Loucy (cell line): ENCODE measurements at regions not wholly inside any gene's neighbourhood (a gene's known extent, or its start where the extent isn't known, plus 50 kb on each side); places are given as distances from the start of the nearest gene placed in this dataset.
"Not testable (repeated sequence)": the region's sequence is repeated elsewhere in the genome, so short reads cannot be mapped to it uniquely, and the experiment has no call there.

ENCODE experiments used
- H2AFZ ChIP-seq: fragments of 200-600 bp; sonication (generic); 2 replicates; pipeline ENCODE4 v1.6.0; 2016; ENCODE audit warnings: antibody characterized with exemption, mild to moderate bottlenecking, low read length, moderate library complexity
- H3F3A ChIP-seq: fragments of 200-600 bp; 2 replicates; pipeline ENCODE4 v1.6.0; 2016; ENCODE audit warnings: antibody characterized with exemption, low read depth, mild to moderate bottlenecking
- H3K27me3 ChIP-seq: fragments of 200-600 bp; sonication (generic); 2 replicates; pipeline ENCODE4 v1.6.1; 2014; ENCODE audit warnings: low read length, mild to moderate bottlenecking; ENCODE audit not compliant: insufficient read depth, poor library complexity, severe bottlenecking
- H3K36me3 ChIP-seq: fragments of 200-600 bp; sonication (generic); 2 replicates; pipeline ENCODE4 v1.6.1; 2016; ENCODE audit warnings: low read length; ENCODE audit not compliant: insufficient read depth
- H3K4me1 ChIP-seq: fragments of 200-600 bp; sonication (generic); 2 replicates; pipeline ENCODE4 v1.5.1; 2014; ENCODE audit warnings: low read length, mild to moderate bottlenecking; ENCODE audit not compliant: insufficient read depth, poor library complexity, severe bottlenecking
- H3K4me2 ChIP-seq: fragments of 200-600 bp; sonication (generic); 2 replicates; pipeline ENCODE4 v1.6.0; 2014; ENCODE audit warnings: antibody characterized with exemption, low read length, low read depth, mild to moderate bottlenecking; ENCODE audit not compliant: poor library complexity, severe bottlenecking
- H3K4me3 ChIP-seq: fragments of 200-600 bp; sonication (generic); 2 replicates; pipeline ENCODE4 v1.5.1; 2014; ENCODE audit warnings: low read length, mild to moderate bottlenecking, mixed read lengths; ENCODE audit not compliant: poor library complexity, severe bottlenecking
- H3K79me2 ChIP-seq: fragments of 200-600 bp; sonication (generic); 2 replicates; pipeline ENCODE4 v1.6.1; 2014; ENCODE audit warnings: low read length; ENCODE audit not compliant: insufficient read depth
- H3K9ac ChIP-seq: fragments of 200-600 bp; sonication (generic); 2 replicates; pipeline ENCODE4 v1.6.0; 2014; ENCODE audit warnings: mild to moderate bottlenecking, low read depth, low read length, moderate library complexity; ENCODE audit not compliant: poor library complexity, severe bottlenecking
- H3K9me2 ChIP-seq: fragments of 200-600 bp; sonication (generic); replicated peaks from 2 replicates; pipeline ENCODE4 v1.6.1; 2016; ENCODE audit warnings: low read depth, low read length, mixed read lengths
- H3K9me3 ChIP-seq: fragments of 200-600 bp; sonication (generic); 2 replicates; pipeline ENCODE4 v1.6.1; 2014; ENCODE audit warnings: mild to moderate bottlenecking, antibody characterized with exemption, low read length, low read depth; ENCODE audit not compliant: insufficient read depth
- H4K20me1 ChIP-seq: fragments of 200-600 bp; sonication (generic); 2 replicates; pipeline ENCODE4 v1.6.0; 2014; ENCODE audit warnings: antibody characterized with exemption, low read length, mild to moderate bottlenecking; ENCODE audit not compliant: insufficient read depth, poor library complexity, severe bottlenecking
- CTCF ChIP-seq: fragments of 200-600 bp; sonication (generic); conservative IDR thresholded peaks from 2 replicates; pipeline ENCODE4 v1.5.1; 2014; ENCODE audit warnings: mild to moderate bottlenecking, antibody characterized with exemption, low read length
- EZH2phosphoT487 ChIP-seq: fragments of 200-600 bp; IDR thresholded peaks from 2 replicates; pipeline ENCODE4 v1.6.1; 2018; ENCODE audit warnings: antibody characterized with exemption, mild to moderate bottlenecking, moderate library complexity, borderline replicate concordance

DNA sequence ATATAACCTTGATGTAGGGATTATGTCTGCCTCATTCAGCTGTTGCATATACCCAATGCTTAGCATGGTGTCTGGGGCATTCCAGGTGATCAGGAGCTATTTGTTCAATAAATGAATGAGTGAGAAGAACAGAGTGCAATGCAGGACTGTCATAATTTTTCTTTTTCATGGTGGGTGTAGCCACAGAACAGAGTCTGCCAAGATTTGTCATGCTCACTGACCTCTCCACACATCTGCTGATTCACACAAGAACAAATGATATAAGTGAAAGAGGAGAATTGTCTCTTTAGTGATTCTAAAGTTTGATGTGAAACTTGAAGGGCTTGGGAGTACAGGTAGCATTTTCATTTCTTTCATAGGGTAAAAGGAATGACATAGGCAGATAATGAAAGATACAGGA lies 64.4 kb upstream of the TEX13D start:
- Histone ChIP-seq H3K4me1 (no peaks in the 10 kb centered on the region), H3F3A (no peaks in the 10 kb centered on the region), H3K9me3 (no peaks in the 10 kb centered on the region), H3K36me3 (no peaks in the 10 kb centered on the region), H3K9me2 (no peaks in the 10 kb centered on the region), H3K79me2 (no peaks in the 10 kb centered on the region), H2AFZ (no peak overlapping the region), H3K27me3 (no peaks in the 10 kb centered on the region), H3K4me2 (no peak overlapping the region), H3K4me3 (no peak overlapping the region), H3K9ac (no peak overlapping the region), H4K20me1 (no peaks in the 10 kb centered on the region)
- TF ChIP-seq EZH2phosphoT487 (no peak), CTCF (no peak)

GRCh38 chrX:124269881-124270280 lies 62.6 kb upstream of the TEX13D start:
- Histone ChIP-seq H3K9ac (no peak overlapping the region), H4K20me1 (no peaks in the 10 kb centered on the region), H3K9me3 (no peaks in the 10 kb centered on the region), H3F3A (no peaks in the 10 kb centered on the region), H3K79me2 (no peaks in the 10 kb centered on the region), H3K4me3 (no peak overlapping the region), H3K36me3 (no peaks in the 10 kb centered on the region), H3K27me3 (no peaks in the 10 kb centered on the region), H3K9me2 (no peaks in the 10 kb centered on the region), H3K4me2 (no peak overlapping the region), H2AFZ (no peak overlapping the region), H3K4me1 (peaks cover 9% of the 10 kb centered on the region)
- TF ChIP-seq CTCF, result no peak

DNA sequence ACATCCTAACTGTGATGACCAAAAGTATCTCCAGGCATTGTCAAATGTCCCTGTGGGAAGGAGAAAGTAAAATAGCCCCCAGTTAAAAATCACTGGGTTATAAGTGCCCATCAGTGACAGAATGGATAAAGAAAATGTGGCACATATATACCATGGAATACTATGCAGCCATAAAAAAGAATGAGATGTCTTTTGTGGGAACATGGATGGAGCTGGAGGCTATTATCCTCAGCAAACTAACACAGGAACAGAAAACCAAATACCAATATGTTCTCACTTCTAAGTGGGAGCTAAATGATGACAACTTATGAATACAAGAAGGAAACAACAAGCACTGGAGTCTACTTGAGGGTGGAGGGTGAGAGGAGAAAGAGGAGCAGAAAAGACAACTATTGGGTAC lies 60.9 kb upstream of the TEX13D start:
- not testable (repeated sequence) for H4K20me1 ChIP-seq, H3K27me3 ChIP-seq, H3K4me2 ChIP-seq, H3K36me3 ChIP-seq, H3F3A ChIP-seq, H3K9me2 ChIP-seq, H2AFZ ChIP-seq, H3K9me3 ChIP-seq, H3K9ac ChIP-seq, H3K79me2 ChIP-seq, H3K4me3 ChIP-seq
- peaks cover 21% of the 10 kb centered on the region for H3K4me1 ChIP-seq

DNA sequence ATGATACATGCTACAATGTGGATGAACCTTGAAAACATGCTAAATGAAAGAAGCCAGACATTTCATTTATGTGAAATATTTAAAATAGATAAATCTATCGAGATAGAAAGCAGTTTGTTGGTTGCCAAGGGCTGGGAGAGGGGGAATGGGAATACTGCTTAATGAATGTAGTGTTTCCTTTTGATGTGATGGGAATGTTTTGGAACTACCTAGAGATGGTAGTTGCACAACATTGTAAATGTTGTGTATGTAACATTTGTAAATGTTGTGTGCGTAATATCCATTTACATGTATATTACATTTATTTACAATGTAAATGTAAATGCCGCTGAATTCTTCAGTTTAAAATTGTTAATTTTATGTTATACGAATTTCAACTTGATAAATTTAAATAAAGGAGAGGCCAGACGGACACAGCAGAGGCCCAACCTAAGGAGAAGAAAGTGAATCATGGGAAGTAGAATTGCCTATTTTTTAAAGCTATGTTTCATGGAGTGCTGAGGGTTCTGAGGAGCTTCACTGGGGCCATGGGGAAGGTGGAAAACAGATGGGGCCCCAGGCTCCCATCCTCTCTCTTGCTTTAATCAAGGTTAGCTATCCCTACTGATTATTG lies 60.0 kb upstream of the TEX13D start:
- Histone ChIP-seq H3K9me2 (no peaks in the 10 kb centered on the region), H3K9me3 (no peaks in the 10 kb centered on the region), H4K20me1 (no peaks in the 10 kb centered on the region), H3K27me3 (no peaks in the 10 kb centered on the region), H3K4me1 (peaks cover 21% of the 10 kb centered on the region), H3F3A (no peaks in the 10 kb centered on the region), H3K36me3 (no peaks in the 10 kb centered on the region), H3K9ac (no peak overlapping the region), H2AFZ (no peak overlapping the region), H3K79me2 (no peaks in the 10 kb centered on the region), H3K4me3 (no peak overlapping the region), H3K4me2 (no peak overlapping the region)
- TF ChIP-seq CTCF (no peak), EZH2phosphoT487 (no peak)
